Cardiac muscle cell (in vitro differentiated cells and primary cell): ENCODE measurements at regions not wholly inside any gene's neighbourhood (a gene's known extent, or its start where the extent isn't known, plus 50 kb on each side); places are given as distances from the start of the nearest gene placed in this dataset.

Experiments used
- DNase-seq, 2 donors: peaks; one replicate each; pipeline versions ENCODE4 v3.0.0 to v3.0.0-alpha.2; 2010 to 2017; ENCODE audit warnings: low read depth in 1 of 2, low spot score in 1 of 2
- H3K27ac ChIP-seq: fragments of 200-600 bp; sonication (generic); 2 replicates; pipeline ENCODE4 v1.5.1; 2016
- H3K27me3 ChIP-seq: fragments of 200-600 bp; sonication (generic); 2 replicates; pipeline ENCODE4 v1.6.0; 2016; ENCODE audit warnings: control low read depth
- H3K36me3 ChIP-seq: fragments of 200-600 bp; sonication (generic); 2 replicates; pipeline ENCODE4 v1.5.1; 2016; ENCODE audit warnings: control low read depth
- H3K4me1 ChIP-seq: fragments of 200-600 bp; sonication (generic); 2 replicates; pipeline ENCODE4 v1.8.1; 2017; ENCODE audit warnings: low read depth, mild to moderate bottlenecking, mixed run types
- H3K4me3 ChIP-seq: fragments of 200-600 bp; sonication (generic); 2 replicates; pipeline ENCODE4 v1.5.1; 2016; ENCODE audit warnings: mild to moderate bottlenecking
- H3K9me3 ChIP-seq: fragments of 200-600 bp; sonication (generic); 2 replicates; pipeline ENCODE4 v1.5.1; 2017; ENCODE audit warnings: low read depth, mild to moderate bottlenecking, control low read depth
- CTCF ChIP-seq: IDR thresholded peaks from 2 replicates; pipeline ENCODE4 v1.5.1; 2012; ENCODE audit warnings: low read depth, mild to moderate bottlenecking, low read length

GRCh38 chr4:24140892-24141291 is 251.0 kb upstream of the PPARGC1A start:
- no peaks in the 10 kb centered on the region for H3K36me3 ChIP-seq
- no peaks in the 10 kb centered on the region for H3K9me3 ChIP-seq
- no peak overlapping the region for H3K4me3 ChIP-seq
- no peak for DNase-seq
- H3K27me3 ChIP-seq: peaks cover 2% of the 10 kb centered on the region
- peaks cover 12% of the 10 kb centered on the region for H3K4me1 ChIP-seq
- no peak for TF ChIP-seq CTCF
- peak overlapping the region; percentile 72 for H3K27ac ChIP-seq

DNA sequence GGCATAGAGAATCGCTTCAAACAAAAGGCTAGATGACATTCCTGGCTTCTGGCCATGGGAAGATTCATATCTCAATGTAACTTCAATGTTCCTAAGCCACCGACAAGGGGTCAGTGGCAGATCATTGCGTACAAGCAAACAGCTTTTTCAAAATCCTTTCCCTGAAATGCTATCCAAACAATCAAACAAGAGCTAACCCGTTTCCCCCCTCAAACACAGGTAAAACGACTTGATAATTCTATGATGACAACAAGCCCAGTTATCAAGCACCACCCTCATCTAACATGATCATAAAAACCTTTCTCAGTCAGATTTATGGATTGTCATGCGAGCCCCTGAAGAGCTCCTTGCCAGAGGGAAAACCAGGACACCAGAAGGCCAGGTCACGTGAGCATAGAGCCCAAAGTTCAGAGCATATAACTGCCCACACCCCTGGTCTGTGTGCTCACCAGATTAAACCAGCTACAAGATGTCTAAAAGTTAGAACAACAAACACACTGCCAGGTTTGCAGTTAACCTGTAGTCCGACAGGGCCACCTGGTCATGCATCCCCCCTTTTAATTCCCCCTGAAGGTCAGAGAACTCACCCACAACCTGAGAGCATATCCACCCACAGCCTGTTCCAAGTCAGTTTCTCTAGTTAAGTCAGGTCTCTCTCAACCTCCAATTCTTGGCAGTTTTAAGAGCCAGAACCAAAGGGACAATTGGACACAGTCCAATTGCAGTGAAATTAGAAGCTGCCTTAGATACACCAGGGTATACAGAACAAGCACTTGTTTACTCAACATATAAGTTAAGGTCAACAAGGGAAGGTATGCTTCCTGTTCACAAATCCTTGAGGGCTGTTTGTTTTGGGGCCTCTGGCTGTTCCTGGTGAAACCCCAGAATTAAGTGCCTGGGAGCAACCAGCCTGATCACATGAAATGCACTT is 248.1 kb upstream of the PPARGC1A start:
- H3K27me3 ChIP-seq: peaks cover under 1% of the 10 kb centered on the region
- H3K4me3 ChIP-seq: no peak overlapping the region
- H3K4me1 ChIP-seq: peaks cover 12% of the 10 kb centered on the region
- TF ChIP-seq CTCF: no peak
- no peak overlapping the region for H3K27ac ChIP-seq
- H3K9me3 ChIP-seq: no peaks in the 10 kb centered on the region
- no peak for DNase-seq
- H3K36me3 ChIP-seq: no peaks in the 10 kb centered on the region

GRCh38 chr4:24131954-24132673 is 242.3 kb upstream of the PPARGC1A start:
- no peaks in the 10 kb centered on the region for H3K36me3 ChIP-seq
- H3K4me1 ChIP-seq: peaks cover 16% of the 10 kb centered on the region
- H3K27me3 ChIP-seq: no peaks in the 10 kb centered on the region
- no peak overlapping the region for H3K4me3 ChIP-seq
- no peak for TF ChIP-seq CTCF
- no peaks in the 10 kb centered on the region for H3K9me3 ChIP-seq
- peak in 1 of 2 donors; percentile 9 for DNase-seq
- no peak overlapping the region for H3K27ac ChIP-seq

- Histone ChIP-seq H3K27me3 (no peaks in the 10 kb centered on the region), H3K4me3 (no peak overlapping the region), H3K36me3 (no peaks in the 10 kb centered on the region), H3K27ac (no peak overlapping the region), H3K9me3 (no peaks in the 10 kb centered on the region), H3K4me1 (peaks cover 16% of the 10 kb centered on the region)
- DNase-seq: no peak
- TF ChIP-seq CTCF: no peak
These were observed 240.8 kb upstream of the PPARGC1A start for GRCh38 chr4:24130637-24131036.

DNA sequence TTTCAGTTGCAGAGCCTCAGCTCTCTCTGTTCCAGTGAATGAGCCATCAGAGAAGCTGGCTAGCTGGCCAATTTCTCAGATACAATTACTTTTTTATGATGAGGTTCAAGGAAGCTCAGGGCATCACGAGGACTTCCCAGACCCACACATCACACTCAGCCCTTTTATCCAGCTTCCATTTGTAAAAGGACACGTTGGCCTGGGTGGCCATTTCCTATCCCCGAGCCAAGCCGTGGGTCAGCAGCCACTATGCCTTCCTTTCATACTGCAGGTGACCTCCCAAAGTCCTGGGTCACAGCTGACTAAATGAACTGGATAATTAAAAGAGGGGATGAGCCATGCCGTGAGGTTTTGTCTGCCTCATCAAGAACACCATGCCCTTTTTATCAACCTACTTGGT is 236.9 kb upstream of the PPARGC1A start:
- no peak for TF ChIP-seq CTCF
- Histone ChIP-seq H3K36me3 (no peaks in the 10 kb centered on the region), H3K4me3 (no peak overlapping the region), H3K27me3 (no peaks in the 10 kb centered on the region), H3K9me3 (no peaks in the 10 kb centered on the region), H3K4me1 (peaks cover 5% of the 10 kb centered on the region), H3K27ac (no peak overlapping the region)
- DNase-seq: no peak
